Lower leg skin (tissue), 3 donors: ENCODE measurements at regions not wholly inside any gene's neighbourhood (a gene's known extent, or its start where the extent isn't known, plus 50 kb on each side); places are given as distances from the start of the nearest gene placed in this dataset.

Experiments
- CTCF ChIP-seq, 3 donors: fragments of 450-650 bp; IDR thresholded peaks; one replicate each; pipeline ENCODE4 v1.5.1; 2016; ENCODE audit warnings: antibody characterized with exemption in 3 of 3, mild to moderate bottlenecking in 3 of 3, moderate library complexity in 2 of 3
- POLR2A ChIP-seq, 2 donors: fragments of 450-650 bp; IDR thresholded peaks; one replicate each; pipeline ENCODE4 v1.6.1; 2016 to 2017; ENCODE audit warnings: antibody characterized with exemption in 2 of 2, mild to moderate bottlenecking in 1 of 2, moderate library complexity in 1 of 2

GRCh38 chr16:56136256-56136655, 55.0 kb upstream of the GNAO1 start:
- TF ChIP-seq CTCF (IDR thresholded peaks at IDR 0.05) (no peak), POLR2A (IDR thresholded peaks at IDR 0.05) (no peak)
